Activated CD4-positive, alpha-beta memory T cell treated with anti-CD3 and anti-CD28 coated beads for 36 hours (primary cell): ENCODE measurements at regions not wholly inside any gene's neighbourhood (a gene's known extent, or its start where the extent isn't known, plus 50 kb on each side); places are given as distances from the start of the nearest gene placed in this dataset.

Experiments used
- CTCF ChIA-PET: fragments of 350-600 bp; sonication (Branson Sonifier 250); formaldehyde crosslinking; loops from one replicate; lab custom pipeline; 2021; ENCODE audit warnings: antibody characterized with exemption, inconsistent platforms; lab: Charles Lee
- POLR2A ChIA-PET: fragments of 350-600 bp; sonication (Branson Sonifier 250); formaldehyde crosslinking; loops from one replicate; lab custom pipeline; 2021; ENCODE audit warnings: antibody characterized with exemption; lab: Charles Lee
- DNase-seq: peaks from one replicate; pipeline ENCODE4 v3.0.0-alpha.2; 2020
- H3K27ac Mint-ChIP-seq: one replicate; pipeline ENCODE4 v1.8.0; 2021; ENCODE audit warnings: mixed read lengths
- H3K27me3 Mint-ChIP-seq: one replicate; pipeline ENCODE4 v1.8.0; 2021; ENCODE audit warnings: mixed read lengths
- H3K36me3 Mint-ChIP-seq: one replicate; pipeline ENCODE4 v1.8.0; 2021; ENCODE audit warnings: mixed read lengths
- H3K4me1 Mint-ChIP-seq: one replicate; pipeline ENCODE4 v1.8.0; 2021; ENCODE audit warnings: low read depth, mixed read lengths
- H3K4me3 Mint-ChIP-seq: one replicate; pipeline ENCODE4 v1.8.0; 2021; ENCODE audit warnings: mild to moderate bottlenecking, mixed read lengths
- H3K9me3 Mint-ChIP-seq: one replicate; pipeline ENCODE4 v1.8.0; 2021; ENCODE audit warnings: mixed read lengths
- intact Hi-C: fragments of 100-400 bp; cut with micrococcal nuclease; formaldehyde crosslinking; loops from one replicate; pipeline ENCODE4 v1.15.1; 2023

DNA sequence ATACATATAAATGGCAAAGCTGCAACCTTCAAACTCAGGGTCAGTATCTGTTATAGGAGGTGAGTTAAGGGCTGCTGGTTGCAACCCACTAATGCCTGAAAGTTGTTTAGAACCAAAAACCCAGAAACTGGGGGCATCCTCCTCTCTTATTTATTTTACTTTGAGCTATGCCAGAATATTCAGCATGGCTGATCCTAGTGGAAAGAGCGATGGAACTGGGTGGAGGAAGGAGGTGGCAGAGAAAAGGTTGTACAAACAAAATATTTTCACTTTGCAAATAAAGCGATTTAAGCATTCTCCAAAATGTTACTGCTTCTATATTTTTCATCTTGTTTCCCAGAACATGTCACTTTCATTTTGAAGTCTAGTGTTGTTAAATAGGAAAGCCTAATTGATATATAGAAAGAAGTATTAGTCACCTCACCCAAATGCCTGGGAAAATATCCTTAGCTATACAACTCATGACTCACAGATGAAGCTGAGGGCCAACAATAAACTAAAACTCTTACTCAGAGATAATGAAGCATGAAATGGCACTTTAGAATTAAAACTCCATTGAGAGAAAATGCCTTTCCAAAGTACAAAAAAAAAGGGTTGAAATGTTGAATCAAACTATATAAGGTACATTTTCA is 251.4 kb upstream of the UBE2E3 start:
- intact Hi-C loops: no loop called here
- ChIA-PET CTCF (no interaction called here), POLR2A (no interaction called here)
- Mint-ChIP-seq H3K4me3 (no peak overlapping the region), H3K27me3 (no peaks in the 10 kb centered on the region), H3K4me1 (no peaks in the 10 kb centered on the region), H3K36me3 (no peaks in the 10 kb centered on the region), H3K27ac (no peak overlapping the region), H3K9me3 (no peaks in the 10 kb centered on the region)
- DNase-seq: no peak

GRCh38 chr2:180723712-180724111 is 256.7 kb upstream of the UBE2E3 start:
- Mint-ChIP-seq H3K4me1 (no peaks in the 10 kb centered on the region), H3K27me3 (no peaks in the 10 kb centered on the region), H3K27ac (no peak overlapping the region), H3K36me3 (no peaks in the 10 kb centered on the region), H3K4me3 (no peak overlapping the region), H3K9me3 (no peaks in the 10 kb centered on the region)
- POLR2A ChIA-PET: no interaction called here
- intact Hi-C loops: no loop called here
- CTCF ChIA-PET: no interaction called here
- DNase-seq: no peak

GRCh38 chr2:180722551-180723239 is 257.7 kb upstream of the UBE2E3 start:
- POLR2A ChIA-PET: no interaction called here
- DNase-seq: no peak
- no peaks in the 10 kb centered on the region for H3K27me3 Mint-ChIP-seq
- CTCF ChIA-PET: no interaction called here
- H3K4me3 Mint-ChIP-seq: no peak overlapping the region
- intact Hi-C loops: no loop called here
- H3K36me3 Mint-ChIP-seq: no peaks in the 10 kb centered on the region
- H3K27ac Mint-ChIP-seq: no peak overlapping the region
- H3K4me1 Mint-ChIP-seq: no peaks in the 10 kb centered on the region
- H3K9me3 Mint-ChIP-seq: no peaks in the 10 kb centered on the region

DNA sequence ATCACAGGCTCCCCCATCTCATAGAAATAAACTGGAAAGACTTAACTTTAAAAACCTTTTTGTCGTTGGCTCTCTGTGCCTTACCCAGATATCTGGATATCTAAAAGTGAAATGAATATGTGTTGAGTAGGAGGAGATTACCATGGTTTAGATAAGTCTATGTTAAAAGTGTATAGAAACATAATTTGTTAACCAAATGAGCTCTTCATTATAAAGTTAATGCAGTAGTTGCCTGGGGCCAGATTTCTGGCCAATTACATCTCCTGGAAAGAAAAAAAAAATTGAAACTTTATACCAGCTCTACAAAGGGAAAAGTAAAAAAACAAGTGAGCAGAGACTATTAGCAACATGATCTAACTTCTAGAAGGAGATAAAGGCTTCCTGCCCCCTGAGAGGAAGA is 259.6 kb upstream of the UBE2E3 start:
- no peak overlapping the region for H3K4me3 Mint-ChIP-seq
- no peak overlapping the region for H3K27ac Mint-ChIP-seq
- H3K36me3 Mint-ChIP-seq: no peaks in the 10 kb centered on the region
- CTCF ChIA-PET: no interaction called here
- no peak for DNase-seq
- intact Hi-C loops: no loop called here
- POLR2A ChIA-PET: no interaction called here
- H3K4me1 Mint-ChIP-seq: no peaks in the 10 kb centered on the region
- H3K27me3 Mint-ChIP-seq: peaks cover 2% of the 10 kb centered on the region
- H3K9me3 Mint-ChIP-seq: no peaks in the 10 kb centered on the region

- intact Hi-C loops: no loop called here
- Mint-ChIP-seq H3K9me3 (no peaks in the 10 kb centered on the region), H3K36me3 (no peaks in the 10 kb centered on the region), H3K4me3 (no peak overlapping the region), H3K27ac (no peak overlapping the region), H3K4me1 (no peaks in the 10 kb centered on the region), H3K27me3 (peaks cover 2% of the 10 kb centered on the region)
- ChIA-PET CTCF (no interaction called here), POLR2A (no interaction called here)
- DNase-seq: no peak
These were observed 262.8 kb upstream of the UBE2E3 start for GRCh38 chr2:180717588-180717987.

GRCh38 chr2:180716186-180717180 is 263.9 kb upstream of the UBE2E3 start:
- ChIA-PET CTCF (no interaction called here), POLR2A (no interaction called here)
- H3K9me3 Mint-ChIP-seq: no peaks in the 10 kb centered on the region
- peaks cover 2% of the 10 kb centered on the region for H3K27me3 Mint-ChIP-seq
- intact Hi-C loops: no loop called here
- no peaks in the 10 kb centered on the region for H3K36me3 Mint-ChIP-seq
- H3K4me3 Mint-ChIP-seq: no peak overlapping the region
- no peak overlapping the region for H3K27ac Mint-ChIP-seq
- DNase-seq: no peak
- no peaks in the 10 kb centered on the region for H3K4me1 Mint-ChIP-seq

DNA sequence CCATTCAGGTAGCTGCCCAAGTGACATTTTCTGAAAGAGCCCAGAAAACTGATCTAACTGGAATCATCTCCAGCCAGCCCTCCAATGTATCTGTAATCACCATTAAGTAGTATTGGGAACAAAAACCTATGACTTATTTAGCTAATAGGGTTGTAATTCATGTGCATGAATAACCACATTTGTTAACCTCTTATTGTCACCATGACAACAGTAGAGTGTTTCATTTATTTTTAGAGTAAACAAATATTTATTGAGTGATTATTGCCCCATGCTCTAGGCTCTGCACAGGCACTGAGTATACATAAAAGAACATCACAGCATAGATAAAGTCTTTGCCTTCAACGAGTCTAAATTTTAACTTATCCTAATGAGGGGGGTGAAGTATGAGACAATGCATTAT is 265.4 kb upstream of the UBE2E3 start:
- intact Hi-C loops: no loop called here

DNA sequence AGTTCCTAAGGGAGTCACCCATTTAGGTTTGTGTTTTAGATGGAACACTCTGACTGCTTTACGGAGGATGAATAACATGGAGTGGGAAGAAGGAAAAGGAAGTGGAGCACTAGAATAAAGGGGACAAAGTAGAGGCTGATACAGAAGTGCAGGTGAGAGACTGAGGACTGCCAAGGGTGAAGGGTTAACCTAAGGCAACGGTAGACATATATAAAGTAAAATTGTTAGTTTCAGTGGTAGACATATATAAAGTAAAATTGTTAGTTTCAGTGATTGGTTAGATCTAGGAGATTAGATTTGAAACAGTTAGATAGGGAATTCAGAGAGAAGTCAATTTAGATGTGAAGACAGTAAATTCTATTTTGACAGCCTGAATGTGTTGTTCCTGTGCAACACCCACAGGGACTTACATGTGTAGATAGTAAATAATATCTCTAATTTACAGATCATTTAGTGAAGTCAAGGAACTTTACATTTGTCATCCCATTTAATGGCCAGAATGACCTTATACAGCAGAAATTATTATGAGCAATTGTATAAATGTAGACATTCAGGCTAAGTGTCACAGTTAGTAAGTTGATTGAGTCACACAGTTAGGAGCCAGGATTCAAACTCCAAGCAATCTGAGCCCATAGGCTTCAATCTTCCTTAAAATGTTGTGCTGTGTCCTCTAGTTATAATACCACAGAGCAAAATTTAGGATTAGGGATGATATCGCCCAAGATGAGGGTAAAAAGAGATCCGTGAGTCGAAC is 270.8 kb upstream of the UBE2E3 start:
- Mint-ChIP-seq H3K36me3 (no peaks in the 10 kb centered on the region), H3K4me1 (no peaks in the 10 kb centered on the region), H3K27ac (no peak overlapping the region), H3K27me3 (no peaks in the 10 kb centered on the region), H3K4me3 (no peak overlapping the region), H3K9me3 (no peaks in the 10 kb centered on the region)
- ChIA-PET CTCF (no interaction called here), POLR2A (no interaction called here)
- intact Hi-C loops: no loop called here
- no peak for DNase-seq

More for the DNA sequence above, 265.4 kb upstream of the UBE2E3 start:
- H3K4me3 Mint-ChIP-seq: no peak overlapping the region
- H3K27me3 Mint-ChIP-seq: peaks cover 2% of the 10 kb centered on the region
- H3K9me3 Mint-ChIP-seq: no peaks in the 10 kb centered on the region
- DNase-seq: no peak
- CTCF ChIA-PET: no interaction called here
- H3K36me3 Mint-ChIP-seq: no peaks in the 10 kb centered on the region
- H3K4me1 Mint-ChIP-seq: no peaks in the 10 kb centered on the region
- H3K27ac Mint-ChIP-seq: no peak overlapping the region
- POLR2A ChIA-PET: no interaction called here

DNA sequence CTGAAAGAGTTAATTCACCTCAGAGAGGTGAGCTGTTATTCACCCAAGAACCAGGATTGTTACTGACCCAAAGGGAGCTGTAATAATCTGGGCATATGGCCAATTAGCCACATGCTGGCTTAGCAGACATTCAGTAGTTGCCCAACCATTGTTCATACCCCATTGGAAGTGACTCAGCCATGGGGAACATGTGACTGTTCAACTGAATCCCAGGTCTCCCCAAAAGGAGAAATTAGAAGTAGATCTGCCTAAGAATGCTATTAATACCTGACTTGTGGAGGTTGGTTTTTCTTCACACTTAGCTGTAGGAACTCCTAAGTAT is 272.6 kb upstream of the UBE2E3 start:
- intact Hi-C loops: no loop called here
- no peaks in the 10 kb centered on the region for H3K36me3 Mint-ChIP-seq
- H3K27me3 Mint-ChIP-seq: no peaks in the 10 kb centered on the region
- no peak overlapping the region for H3K27ac Mint-ChIP-seq
- DNase-seq: no peak
- ChIA-PET CTCF (no interaction called here), POLR2A (no interaction called here)
- no peak overlapping the region for H3K4me3 Mint-ChIP-seq
- H3K9me3 Mint-ChIP-seq: no peaks in the 10 kb centered on the region
- H3K4me1 Mint-ChIP-seq: no peaks in the 10 kb centered on the region

- no peaks in the 10 kb centered on the region for H3K9me3 Mint-ChIP-seq
- H3K27me3 Mint-ChIP-seq: no peaks in the 10 kb centered on the region
- no peak overlapping the region for H3K27ac Mint-ChIP-seq
- POLR2A ChIA-PET: no interaction called here
- no peaks in the 10 kb centered on the region for H3K4me1 Mint-ChIP-seq
- intact Hi-C loops: no loop called here
- no peaks in the 10 kb centered on the region for H3K36me3 Mint-ChIP-seq
- CTCF ChIA-PET: no interaction called here
- no peak for DNase-seq
- no peak overlapping the region for H3K4me3 Mint-ChIP-seq
These were observed 273.1 kb upstream of the UBE2E3 start for GRCh38 chr2:180707175-180707883.

DNA sequence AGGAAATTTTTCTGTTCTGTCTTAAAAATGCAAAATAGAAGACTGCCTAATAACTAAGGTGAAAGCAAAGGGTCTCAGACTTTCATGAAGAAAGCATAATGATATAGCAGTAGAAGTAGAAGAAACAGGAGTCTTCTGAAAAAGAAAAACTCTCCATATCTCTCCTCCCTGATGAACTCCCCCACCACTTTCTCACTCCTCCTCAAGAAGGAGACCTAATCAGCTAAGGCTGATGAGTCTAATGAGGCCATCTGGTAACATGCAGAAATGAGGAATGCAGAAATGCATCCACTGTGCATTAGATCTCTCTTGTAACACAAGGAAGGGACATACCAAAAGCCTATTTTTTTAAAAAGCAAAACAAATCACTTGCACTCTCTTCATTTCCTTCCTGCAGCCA is 273.7 kb upstream of the UBE2E3 start:
- POLR2A ChIA-PET: no interaction called here
- Mint-ChIP-seq H3K36me3 (no peaks in the 10 kb centered on the region), H3K27ac (no peak overlapping the region), H3K27me3 (no peaks in the 10 kb centered on the region), H3K4me3 (no peak overlapping the region), H3K9me3 (no peaks in the 10 kb centered on the region), H3K4me1 (no peaks in the 10 kb centered on the region)
- intact Hi-C loops: no loop called here
- CTCF ChIA-PET: no interaction called here
- no peak for DNase-seq
